ENCODE measurements at regions not wholly inside any gene's neighbourhood (a gene's known extent, or its start where the extent isn't known, plus 50 kb on each side); places are given as distances from the start of the nearest gene placed in this dataset.

DNA sequence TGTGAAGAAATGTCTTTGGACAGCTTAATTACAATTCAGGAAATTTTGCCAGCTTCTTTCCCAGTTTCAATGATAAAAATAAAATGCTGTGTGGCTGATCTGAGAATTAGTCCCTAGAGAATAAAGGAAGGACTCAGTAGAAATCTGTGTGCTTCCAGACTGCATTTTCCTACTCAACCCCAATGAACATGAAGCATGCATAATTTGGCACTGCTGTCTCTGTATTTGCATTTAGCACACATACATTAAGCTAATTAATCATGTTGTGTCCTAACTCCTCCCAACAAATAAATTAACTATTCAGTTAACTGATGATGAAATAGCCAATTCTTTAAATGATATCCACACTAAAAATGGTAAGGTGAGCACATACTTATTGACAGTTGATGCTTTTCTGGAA is 380.0 kb upstream of the RORB start:
- TF ChIP-seq POLR2AphosphoS5 (IDR thresholded peaks at IDR 0.05; ENCODE audit: borderline replicate concordance, low read depth, low read length) (no peak), EZH2 (IDR thresholded peaks at IDR 0.05) (no peak), FOXP2 (optimal IDR thresholded peaks at IDR 0.05; ENCODE audit: control extremely low read depth, extremely low read length, insufficient read depth) (no peak)
